HPDE6-E6E7 (cell line): ENCODE measurements at regions not wholly inside any gene's neighbourhood (a gene's known extent, or its start where the extent isn't known, plus 50 kb on each side); places are given as distances from the start of the nearest gene placed in this dataset.
"Not testable (repeated sequence)": the region's sequence is repeated elsewhere in the genome, so short reads cannot be mapped to it uniquely, and the experiment has no call there.

ENCODE experiments used
- DNase-seq: peaks from one replicate; pipeline ENCODE4 v3.0.0; 2011; ENCODE audit warnings: missing footprints; ENCODE audit errors: extremely low spot score

GRCh38 chr5:45057564-45057963 lies 248.8 kb downstream of the MRPS30 start:
- no peak for DNase-seq

GRCh38 chr5:45060724-45061123 lies 252.0 kb downstream of the MRPS30 start:
- no peak for DNase-seq

GRCh38 chr5:45062044-45062443 lies 253.3 kb downstream of the MRPS30 start:
- DNase-seq: no peak

- no peak for DNase-seq
Observed at GRCh38 chr5:45081082-45081481, 272.3 kb downstream of the MRPS30 start.

GRCh38 chr5:45089870-45090269 lies 281.1 kb downstream of the MRPS30 start:
- no peak for DNase-seq

GRCh38 chr5:45093377-45093776 lies 284.6 kb downstream of the MRPS30 start:
- DNase-seq: no peak

GRCh38 chr5:45094876-45095440 lies 286.2 kb downstream of the MRPS30 start:
- no peak for DNase-seq

- DNase-seq: no peak
Observed at GRCh38 chr5:45098483-45098882, 289.7 kb downstream of the MRPS30 start.

- no peak for DNase-seq
Observed at GRCh38 chr5:45101146-45101545, 292.4 kb downstream of the MRPS30 start.

- no peak for DNase-seq
Observed at GRCh38 chr5:45105491-45105994, 296.8 kb downstream of the MRPS30 start.

GRCh38 chr5:45109062-45109461 lies 300.3 kb downstream of the MRPS30 start:
- DNase-seq: no peak

GRCh38 chr5:45109636-45110035 lies 300.9 kb downstream of the MRPS30 start:
- no peak for DNase-seq

- no peak for DNase-seq
Observed at GRCh38 chr5:45110399-45110798, 301.7 kb downstream of the MRPS30 start.

GRCh38 chr5:45113726-45114125 lies 305.0 kb downstream of the MRPS30 start:
- peak; percentile 7 for DNase-seq

- DNase-seq: no peak
Observed at GRCh38 chr5:45132972-45133371, 324.2 kb downstream of the MRPS30 start.

GRCh38 chr5:45162974-45163373 lies 354.2 kb downstream of the MRPS30 start:
- no peak for DNase-seq

GRCh38 chr5:45171563-45171962 lies 362.8 kb downstream of the MRPS30 start:
- no peak for DNase-seq

GRCh38 chr5:45172634-45173033 lies 363.9 kb downstream of the MRPS30 start:
- DNase-seq: not testable (repeated sequence)

- DNase-seq: no peak
Observed at GRCh38 chr5:45179686-45180085, 370.9 kb downstream of the MRPS30 start.

GRCh38 chr5:45189042-45189441 lies 380.3 kb downstream of the MRPS30 start:
- no peak for DNase-seq

- DNase-seq: no peak
Observed at GRCh38 chr5:45189481-45189880, 380.7 kb downstream of the MRPS30 start.

GRCh38 chr5:45195026-45195425 lies 386.3 kb downstream of the MRPS30 start:
- DNase-seq: no peak
